GM19023 (cell line): ENCODE measurements at regions not wholly inside any gene's neighbourhood (a gene's known extent, or its start where the extent isn't known, plus 50 kb on each side); places are given as distances from the start of the nearest gene placed in this dataset.

Experiments
- ATAC-seq: cut with Tn5 transposase; IDR thresholded peaks from one replicate; pipeline ENCODE4 v1.9.1; 2021; ENCODE audit warnings: mild to moderate bottlenecking, moderate library complexity; ENCODE audit not compliant: unreplicated experiment

GRCh38 chr6:167672738-167673137, 154.0 kb upstream of the AFDN start:
- no peak for ATAC-seq

DNA sequence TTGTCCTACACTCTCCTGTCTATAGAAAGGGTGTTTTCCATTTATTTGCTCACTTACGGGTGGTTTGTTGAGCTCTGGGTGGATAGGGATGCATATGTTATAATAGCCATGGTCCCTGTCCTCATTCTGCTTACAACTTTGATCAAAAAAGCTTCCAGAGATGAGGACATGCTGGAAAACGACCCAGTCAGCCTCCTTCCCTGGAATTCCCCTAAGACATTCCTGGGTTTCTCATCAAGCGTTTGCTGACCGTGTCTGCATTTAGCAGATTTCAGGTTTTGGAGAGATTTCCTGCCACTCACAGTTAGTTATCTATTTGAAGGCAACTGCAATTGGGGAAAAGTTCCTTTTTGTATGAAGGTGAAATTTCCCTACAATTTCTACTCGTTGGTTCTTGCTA, 152.8 kb upstream of the AFDN start:
- ATAC-seq: no peak

DNA sequence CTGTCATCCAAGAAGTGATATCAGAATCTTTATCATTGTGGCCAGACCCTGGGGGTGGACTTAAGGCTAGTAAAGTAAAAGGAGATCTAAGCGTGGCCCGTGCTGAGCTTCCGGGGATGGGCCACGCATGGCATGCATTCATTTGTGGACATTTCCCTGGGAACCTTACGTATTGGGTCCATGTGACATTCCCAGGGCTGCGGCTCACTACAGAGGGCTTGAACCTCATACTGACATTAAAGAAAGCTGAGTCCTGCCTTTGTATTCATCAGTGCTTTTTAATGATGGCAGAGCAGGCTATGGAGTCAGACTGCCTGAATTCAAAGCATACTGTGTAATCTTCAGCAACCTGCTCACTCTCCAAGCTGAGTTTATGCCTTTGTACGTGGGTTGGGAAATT, 152.2 kb upstream of the AFDN start:
- no peak for ATAC-seq

- ATAC-seq: no peak
Measured at GRCh38 chr6:167676000-167676665, 150.6 kb upstream of the AFDN start.

- no peak for ATAC-seq
Measured at GRCh38 chr6:167676666-167677421, 149.9 kb upstream of the AFDN start.

GRCh38 chr6:167677422-167677789, 149.3 kb upstream of the AFDN start:
- ATAC-seq: no peak

- ATAC-seq: no peak
Measured at GRCh38 chr6:167678102-167679101, 148.3 kb upstream of the AFDN start.

DNA sequence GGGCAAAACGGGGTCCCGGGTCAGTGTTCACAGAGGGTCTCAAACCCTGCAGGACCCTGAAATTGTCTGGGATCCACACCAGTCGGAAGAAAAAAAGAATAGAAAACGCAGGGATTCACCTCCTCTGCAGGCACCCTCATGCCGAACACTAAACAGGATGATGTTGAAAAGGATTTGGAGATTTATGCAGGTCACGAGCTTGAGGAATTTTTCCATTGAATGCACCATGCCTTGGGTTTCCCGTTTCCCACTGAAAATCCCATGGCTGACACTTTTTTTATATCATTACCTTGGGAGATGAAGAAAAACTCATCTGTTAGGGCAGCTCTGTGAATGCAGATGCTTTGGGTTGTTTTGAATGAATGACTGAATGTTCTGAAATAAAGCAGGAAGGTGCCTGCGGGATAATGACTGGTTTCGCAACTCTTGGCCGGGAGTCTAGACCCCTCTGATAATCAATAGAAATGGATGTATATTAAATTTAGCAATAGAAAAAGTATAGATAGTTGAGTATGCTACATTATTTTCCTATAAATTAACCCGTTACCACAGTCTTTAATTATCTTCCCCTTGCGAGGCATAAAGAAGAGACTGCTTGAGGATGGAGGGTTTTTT, 147.5 kb upstream of the AFDN start:
- no peak for ATAC-seq

GRCh38 chr6:167679790-167680604, 146.7 kb upstream of the AFDN start:
- no peak for ATAC-seq

- ATAC-seq: no peak
Measured at GRCh38 chr6:167680605-167681149, 146.0 kb upstream of the AFDN start.

- ATAC-seq: no peak
Measured at GRCh38 chr6:167682125-167682524, 144.6 kb upstream of the AFDN start.

DNA sequence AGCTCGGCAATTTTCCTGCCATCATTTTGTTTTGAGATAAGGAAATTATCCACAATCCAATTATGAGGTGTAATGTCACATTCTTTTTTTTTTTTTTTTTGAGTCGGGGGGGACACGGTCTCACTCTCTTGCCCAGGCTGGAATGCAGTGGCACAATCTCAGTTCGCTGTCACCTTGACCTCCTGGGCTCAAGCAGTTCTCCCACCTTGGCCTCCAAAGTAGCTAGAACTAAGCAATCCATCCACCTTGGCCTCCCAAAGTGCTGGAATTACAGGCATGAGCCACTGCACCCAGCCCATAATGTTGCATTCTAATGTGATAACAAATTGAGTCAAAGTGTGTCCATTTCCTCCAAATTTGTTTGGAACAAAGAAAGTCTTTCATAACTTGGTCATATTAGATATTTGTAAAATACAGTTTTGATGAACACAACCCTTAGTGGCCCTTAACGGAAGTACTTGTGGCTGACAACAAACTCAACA, 144.1 kb upstream of the AFDN start:
- ATAC-seq: no peak

DNA sequence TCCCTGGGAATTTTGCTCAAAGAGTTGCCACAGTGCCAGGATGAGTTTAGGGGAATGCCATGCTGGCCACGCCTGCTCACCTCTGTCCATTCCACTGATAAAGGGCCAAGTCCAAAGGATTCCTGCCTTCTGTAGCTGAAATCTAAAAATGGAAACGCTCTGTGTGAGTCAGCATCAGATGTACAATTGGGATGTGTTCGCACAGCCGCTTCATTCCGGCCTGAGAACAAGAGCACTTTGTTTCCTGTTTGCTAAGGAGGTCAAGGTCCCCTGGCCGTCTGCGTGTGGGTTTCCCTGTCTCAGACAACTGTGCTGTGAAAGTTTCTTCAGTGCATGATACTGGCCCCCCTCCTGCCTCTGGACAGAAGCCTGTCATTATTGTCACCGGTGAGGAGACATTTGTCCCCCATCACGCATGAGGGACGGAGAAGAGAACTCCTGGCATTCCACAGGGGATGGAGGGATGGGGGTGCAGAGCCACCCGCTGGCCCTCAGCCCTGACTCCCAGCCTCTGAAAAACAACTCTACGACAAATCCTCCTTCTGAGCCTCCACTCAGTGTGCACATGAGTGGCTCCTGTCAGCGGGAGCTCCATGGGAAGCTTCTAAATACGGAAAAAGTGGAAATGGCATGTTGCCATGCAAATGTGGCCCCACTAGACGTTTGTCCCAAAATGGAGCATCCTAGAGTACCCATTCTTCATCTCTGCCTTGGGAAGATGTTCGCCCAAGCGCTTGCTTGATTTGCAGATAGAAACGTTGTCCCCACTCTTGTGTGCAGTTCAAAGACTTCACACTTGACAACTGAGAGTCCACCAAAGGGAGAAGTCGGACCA, 143.5 kb upstream of the AFDN start:
- no peak for ATAC-seq

GRCh38 chr6:167684276-167685104, 142.2 kb upstream of the AFDN start:
- ATAC-seq: no peak

- no peak for ATAC-seq
Measured at GRCh38 chr6:167685654-167686053, 141.1 kb upstream of the AFDN start.

DNA sequence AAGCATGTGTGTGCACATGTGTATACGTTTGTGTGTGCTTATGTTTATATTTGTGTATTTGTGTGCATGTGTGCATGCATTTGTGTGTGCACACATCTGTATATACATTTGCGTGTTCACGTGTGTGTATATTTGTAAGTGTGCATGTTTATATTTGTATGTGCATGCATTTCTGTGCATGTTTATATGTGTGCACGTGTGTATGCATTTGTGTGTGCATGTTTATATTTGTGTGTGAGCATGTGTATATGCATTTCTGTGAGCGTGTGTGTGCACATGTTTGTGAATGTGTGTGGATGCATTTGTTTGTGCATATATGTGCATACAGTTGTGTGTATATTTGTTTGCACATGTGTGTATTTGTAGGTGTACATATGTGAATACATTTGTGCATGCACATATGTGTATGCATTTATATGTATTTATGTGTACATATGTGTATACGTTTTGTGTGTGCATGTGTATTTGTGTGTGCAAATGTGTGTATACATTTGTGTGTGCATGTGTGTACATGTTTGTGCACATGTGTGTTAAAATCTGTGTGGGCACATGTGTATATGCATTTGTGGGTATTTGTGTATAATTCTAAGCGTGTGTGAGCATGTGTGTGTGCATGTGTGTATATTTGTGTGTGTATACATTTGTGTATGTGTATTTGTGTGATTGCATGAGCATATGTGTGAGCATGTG, 140.4 kb upstream of the AFDN start:
- no peak for ATAC-seq

- ATAC-seq: no peak
Measured at GRCh38 chr6:167687116-167687725, 139.5 kb upstream of the AFDN start.
